ENCODE measurements at regions not wholly inside any gene's neighbourhood (a gene's known extent, or its start where the extent isn't known, plus 50 kb on each side); places are given as distances from the start of the nearest gene placed in this dataset.

GRCh38 chr4:124804584-124804983 lies 92.1 kb upstream of the ANKRD50 start:
- TF ChIP-seq SIRT6 (IDR thresholded peaks at IDR 0.05; ENCODE audit: low read length) (no peak), ZNF274 (IDR thresholded peaks at IDR 0.05; ENCODE audit: borderline replicate concordance, extremely low read depth, low read length) (no peak), CTCF (IDR thresholded peaks at IDR 0.05; ENCODE audit: control extremely low read depth in 1 of 3, insufficient read depth in 1 of 3, low read depth in 1 of 3, low read length in 3 of 3) (no peak), POLR2A (IDR thresholded peaks at IDR 0.05; ENCODE audit: control extremely low read depth in 1 of 2, low read depth in 2 of 2, low read length in 2 of 2) (no peak), PHF8 (conservative IDR thresholded peaks at IDR 0.05; ENCODE audit: low read depth, low read length) (no peak), GABPA (IDR thresholded peaks at IDR 0.05; ENCODE audit: borderline replicate concordance, insufficient read depth, low read length) (no peak), CEBPB (IDR thresholded peaks at IDR 0.05; ENCODE audit: low read depth, low read length) (no peak), EP300 (IDR thresholded peaks at IDR 0.05; ENCODE audit: borderline replicate concordance in 1 of 2, low read depth in 2 of 2, low read length in 2 of 2) (no peak), POLR2AphosphoS5 (IDR thresholded peaks at IDR 0.05; ENCODE audit: low read depth, low read length) (no peak), CBX5 (IDR thresholded peaks at IDR 0.05; ENCODE audit: low read depth, low read length) (no peak), NANOG (IDR thresholded peaks at IDR 0.05; ENCODE audit: insufficient read depth, low read depth, low read length, poor library complexity, severe bottlenecking) (no peak), TAF7 (optimal IDR thresholded peaks at IDR 0.05; ENCODE audit: borderline replicate concordance, low read depth, low read length) (no peak), MAX (IDR thresholded peaks at IDR 0.05) (no peak), SUZ12 (IDR thresholded peaks at IDR 0.05; ENCODE audit: low read length) (no peak)

All from H1 (cell line).